Cardiac fibroblast (primary cell): ENCODE measurements at regions not wholly inside any gene's neighbourhood (a gene's known extent, or its start where the extent isn't known, plus 50 kb on each side); places are given as distances from the start of the nearest gene placed in this dataset.

Experiments used
- DNase-seq, 2 donors: peaks; one replicate each; pipeline versions ENCODE4 v3.0.0 to v3.0.0-alpha.2; 2010; ENCODE audit warnings: low read depth in 2 of 2
- H3K4me3 ChIP-seq, 2 donors: replicated peaks in 1 of 2; 1 replicate in 1 of 2; 2 replicates in 1 of 2; pipeline ENCODE4 v1.5.1; 2011; ENCODE audit warnings: low read depth in 2 of 2, low read length in 2 of 2, mild to moderate bottlenecking in 2 of 2, moderate library complexity in 1 of 2
- TF ChIP-seq, protein P1 (sequence below): IDR thresholded peaks from one replicate; pipeline ENCODE4 v1.5.1; 2011; ENCODE audit warnings: low read depth, mild to moderate bottlenecking, low read length, inconsistent platforms

DNA sequence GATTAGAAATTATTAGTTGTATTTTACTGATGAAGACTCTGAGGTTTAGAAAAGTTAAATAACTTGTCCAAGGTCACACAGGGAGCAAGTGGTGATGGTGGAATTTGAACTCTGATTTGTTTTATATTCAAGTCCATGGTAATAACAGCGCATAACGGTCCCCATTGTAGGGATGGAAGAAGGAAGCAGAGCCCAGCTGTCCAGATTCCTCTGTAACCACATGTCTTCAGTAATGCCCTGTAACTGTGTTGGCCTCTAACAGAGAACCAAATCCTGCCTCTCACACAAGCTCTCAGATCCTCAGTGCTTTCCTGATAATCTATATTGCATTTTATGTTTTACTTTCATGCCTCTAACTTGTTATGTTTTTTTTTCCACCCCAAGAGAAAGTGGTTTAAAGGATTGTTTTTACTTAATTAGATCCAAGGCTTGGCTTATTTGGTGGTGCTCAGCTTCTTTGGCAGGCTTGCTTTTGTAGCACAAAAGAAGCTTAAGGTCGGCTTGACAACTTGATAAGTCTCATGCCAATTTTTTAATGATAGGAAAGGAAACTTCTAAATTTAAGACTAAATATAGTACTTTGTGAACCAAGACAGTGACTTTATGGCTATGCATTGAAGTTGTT, 105.1 kb upstream of the SEL1L start:
- no peak overlapping the region for H3K4me3 ChIP-seq
- TF ChIP-seq, protein P1, sequence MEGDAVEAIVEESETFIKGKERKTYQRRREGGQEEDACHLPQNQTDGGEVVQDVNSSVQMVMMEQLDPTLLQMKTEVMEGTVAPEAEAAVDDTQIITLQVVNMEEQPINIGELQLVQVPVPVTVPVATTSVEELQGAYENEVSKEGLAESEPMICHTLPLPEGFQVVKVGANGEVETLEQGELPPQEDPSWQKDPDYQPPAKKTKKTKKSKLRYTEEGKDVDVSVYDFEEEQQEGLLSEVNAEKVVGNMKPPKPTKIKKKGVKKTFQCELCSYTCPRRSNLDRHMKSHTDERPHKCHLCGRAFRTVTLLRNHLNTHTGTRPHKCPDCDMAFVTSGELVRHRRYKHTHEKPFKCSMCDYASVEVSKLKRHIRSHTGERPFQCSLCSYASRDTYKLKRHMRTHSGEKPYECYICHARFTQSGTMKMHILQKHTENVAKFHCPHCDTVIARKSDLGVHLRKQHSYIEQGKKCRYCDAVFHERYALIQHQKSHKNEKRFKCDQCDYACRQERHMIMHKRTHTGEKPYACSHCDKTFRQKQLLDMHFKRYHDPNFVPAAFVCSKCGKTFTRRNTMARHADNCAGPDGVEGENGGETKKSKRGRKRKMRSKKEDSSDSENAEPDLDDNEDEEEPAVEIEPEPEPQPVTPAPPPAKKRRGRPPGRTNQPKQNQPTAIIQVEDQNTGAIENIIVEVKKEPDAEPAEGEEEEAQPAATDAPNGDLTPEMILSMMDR, result no peak
- no peak for DNase-seq

DNA sequence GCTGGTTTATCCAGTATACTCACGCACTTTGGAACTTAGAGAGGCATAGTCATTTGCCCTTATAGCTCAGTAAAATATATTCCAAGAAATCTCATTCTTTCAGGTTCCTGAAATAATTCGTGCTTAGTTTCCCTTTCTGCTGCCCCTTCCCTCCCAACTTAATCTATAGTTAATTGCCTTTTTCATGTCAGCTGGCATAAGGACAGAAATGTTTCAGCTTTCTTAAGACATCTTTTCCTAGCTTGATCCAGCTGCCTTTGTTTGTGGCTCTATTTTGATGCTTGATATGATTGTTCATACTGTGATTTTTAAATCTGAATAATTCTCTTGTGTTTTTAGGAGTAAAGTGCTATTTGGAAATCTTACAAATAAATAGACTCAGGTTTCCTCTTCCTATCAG, 120.0 kb upstream of the SEL1L start:
- H3K4me3 ChIP-seq, result no peak overlapping the region
- DNase-seq, result no peak
- TF ChIP-seq, protein P1, result no peak

DNA sequence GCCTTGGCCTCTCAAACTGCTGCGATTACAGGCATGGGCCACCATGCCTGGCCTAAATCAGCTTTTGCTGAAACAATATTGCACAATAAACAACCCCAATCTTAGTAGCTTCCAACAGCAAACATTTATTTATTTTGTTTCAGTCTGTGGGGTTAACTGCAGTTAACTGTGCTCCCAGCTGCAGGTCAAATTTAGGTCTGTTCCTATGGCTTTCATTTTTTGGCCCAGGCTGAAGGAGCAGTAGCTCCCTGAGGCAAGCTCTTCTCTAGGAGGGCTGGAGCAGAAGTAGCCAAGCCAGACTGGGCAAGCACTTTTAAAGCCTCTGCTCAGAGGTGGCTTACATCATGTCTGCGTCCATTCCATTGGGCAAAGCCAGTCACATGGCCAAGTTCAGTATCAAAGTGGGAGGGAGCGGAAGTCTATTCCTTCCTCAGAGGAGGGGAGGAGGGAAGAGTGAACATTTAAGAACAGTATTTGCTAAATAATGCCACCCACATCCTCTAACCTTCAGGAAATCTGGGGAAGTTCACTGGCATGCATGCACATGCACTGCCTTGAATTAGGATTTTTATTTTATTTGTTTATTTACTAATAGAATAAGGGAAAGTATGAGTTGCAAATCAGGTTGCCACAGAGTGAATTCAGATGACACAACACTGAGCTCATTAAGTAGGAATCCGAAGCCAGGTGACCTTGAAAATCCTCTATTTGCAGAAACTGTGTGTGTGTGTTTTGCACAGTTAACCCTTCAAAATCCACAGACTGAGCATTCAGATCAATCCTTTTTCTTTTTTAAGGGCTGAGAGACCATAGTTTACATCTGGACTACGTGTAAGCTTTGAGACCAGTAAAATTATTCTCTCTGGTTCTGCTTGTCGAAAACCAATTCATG, 122.0 kb upstream of the SEL1L start:
- no peak overlapping the region for H3K4me3 ChIP-seq
- TF ChIP-seq, protein P1, result no peak
- DNase-seq, result no peak

DNA sequence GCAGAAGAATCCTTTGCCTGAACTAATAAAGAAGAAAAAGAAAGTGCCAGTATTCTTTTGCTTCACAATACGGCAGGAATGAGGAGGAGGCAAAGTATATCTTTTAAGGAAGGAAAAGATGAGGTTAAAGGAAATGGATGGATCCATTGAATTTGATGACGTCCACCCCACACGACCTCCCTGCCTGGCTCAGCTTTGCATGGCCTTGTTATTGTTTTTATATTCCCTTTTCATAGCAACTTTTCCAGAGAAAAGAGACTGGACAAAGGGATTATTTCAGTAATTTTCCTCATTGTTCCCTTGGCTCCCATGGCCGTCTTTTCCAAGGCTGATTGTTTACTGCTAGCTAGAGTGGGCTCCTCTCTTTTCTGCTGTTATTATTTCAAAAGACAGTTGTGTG, 123.2 kb upstream of the SEL1L start:
- DNase-seq, result no peak
- no peak overlapping the region for H3K4me3 ChIP-seq
- TF ChIP-seq, protein P1, result no peak

DNA sequence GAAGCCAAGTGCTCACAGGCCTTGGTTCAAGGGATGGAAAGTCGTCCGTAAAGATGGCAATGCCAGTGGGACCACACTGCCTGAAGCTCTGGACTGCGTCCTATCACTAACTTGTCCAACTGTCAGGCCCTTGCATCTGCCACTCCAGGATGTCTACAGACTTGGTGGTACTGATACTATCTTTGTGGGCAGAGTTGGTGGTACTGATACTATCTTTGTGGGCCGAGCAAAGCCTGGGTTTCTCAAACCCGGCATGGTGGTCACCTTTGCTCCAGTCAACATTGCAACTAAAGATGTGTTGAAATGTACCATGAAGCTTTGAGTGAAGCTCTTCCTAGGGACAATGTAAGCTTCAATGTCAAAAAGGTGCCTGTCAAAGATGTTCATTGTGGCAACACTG, 128.4 kb upstream of the SEL1L start:
- TF ChIP-seq, protein P1, result no peak
- H3K4me3 ChIP-seq, result no peak overlapping the region
- DNase-seq, result no peak

DNA sequence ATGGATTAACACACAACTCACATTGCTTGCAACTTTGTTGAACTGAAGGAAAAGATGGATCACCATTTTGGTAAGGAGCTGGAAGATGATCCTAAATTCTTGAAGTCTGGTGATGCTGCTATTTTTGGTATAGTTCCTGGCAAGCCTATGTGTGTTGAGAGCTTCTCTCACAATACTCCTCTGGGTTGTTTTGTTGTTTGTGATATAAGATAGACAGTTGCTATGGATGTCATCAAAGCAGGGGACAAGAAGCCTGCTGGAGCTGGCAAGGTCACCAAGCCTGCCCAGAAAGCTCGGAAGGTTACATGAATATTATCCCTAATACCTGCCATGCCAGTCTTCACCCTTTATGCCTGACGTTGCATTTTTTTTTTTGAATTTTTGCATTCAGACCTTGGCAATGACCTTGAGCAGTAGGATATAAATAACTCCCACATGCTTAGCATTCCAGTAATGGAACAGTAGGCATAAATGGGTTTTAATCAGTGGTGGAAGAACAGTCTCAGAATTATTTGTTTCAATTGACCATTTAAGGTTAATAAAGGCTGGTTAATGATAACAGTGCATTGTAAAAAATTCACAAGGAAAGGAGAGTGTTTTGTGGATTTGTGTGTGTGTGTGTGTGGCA, 129.0 kb upstream of the SEL1L start:
- no peak overlapping the region for H3K4me3 ChIP-seq
- DNase-seq, result no peak
- TF ChIP-seq, protein P1, result no peak
